ENCODE measurements at regions not wholly inside any gene's neighbourhood (a gene's known extent, or its start where the extent isn't known, plus 50 kb on each side); places are given as distances from the start of the nearest gene placed in this dataset.

DNA sequence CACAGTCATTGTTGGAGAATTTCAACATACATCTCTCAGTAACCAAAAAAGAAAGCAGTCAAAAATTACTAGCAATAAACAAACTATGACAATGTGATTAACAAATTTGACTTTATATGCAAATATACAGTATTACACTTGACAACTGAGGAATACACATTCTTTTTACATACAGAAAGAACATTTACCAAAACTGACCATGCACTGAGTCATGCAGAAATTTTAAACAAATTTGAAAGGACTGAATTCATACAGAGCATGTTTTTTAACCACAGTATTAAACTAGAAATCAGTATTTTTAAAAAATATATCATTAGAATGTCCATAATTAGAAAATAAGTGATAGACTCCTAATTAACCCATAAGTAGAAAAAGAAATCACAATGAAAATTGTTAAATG is 420.1 kb downstream of the TBC1D4 start:
- no peak for TF ChIP-seq TAF1 (IDR thresholded peaks at IDR 0.05; ENCODE audit: low read depth)
- TF ChIP-seq TCF12 (IDR thresholded peaks at IDR 0.05; ENCODE audit: low read depth), result no peak
- no peak for TF ChIP-seq REST (IDR thresholded peaks at IDR 0.05; ENCODE audit: low read depth)
- TF ChIP-seq RAD21 (IDR thresholded peaks at IDR 0.05; ENCODE audit: low read depth), result no peak
- TF ChIP-seq EP300 (IDR thresholded peaks at IDR 0.05; ENCODE audit: borderline replicate concordance), result no peak
- no peak for TF ChIP-seq ZBTB7A (IDR thresholded peaks at IDR 0.05; ENCODE audit: low read depth)
- no peak for TF ChIP-seq EGR1 (IDR thresholded peaks at IDR 0.05)
- TF ChIP-seq NFIC (IDR thresholded peaks at IDR 0.05), result no peak
- TF ChIP-seq MAX (IDR thresholded peaks at IDR 0.05), result no peak
- no peak for TF ChIP-seq CREB1 (IDR thresholded peaks at IDR 0.05; ENCODE audit: low read depth)
- no peak for TF ChIP-seq CEBPB (IDR thresholded peaks at IDR 0.05)
- no peak for TF ChIP-seq TEAD4 (IDR thresholded peaks at IDR 0.05)
- TF ChIP-seq YY1 (IDR thresholded peaks at IDR 0.05; ENCODE audit: low read depth), result no peak
- TF ChIP-seq, protein P1, sequence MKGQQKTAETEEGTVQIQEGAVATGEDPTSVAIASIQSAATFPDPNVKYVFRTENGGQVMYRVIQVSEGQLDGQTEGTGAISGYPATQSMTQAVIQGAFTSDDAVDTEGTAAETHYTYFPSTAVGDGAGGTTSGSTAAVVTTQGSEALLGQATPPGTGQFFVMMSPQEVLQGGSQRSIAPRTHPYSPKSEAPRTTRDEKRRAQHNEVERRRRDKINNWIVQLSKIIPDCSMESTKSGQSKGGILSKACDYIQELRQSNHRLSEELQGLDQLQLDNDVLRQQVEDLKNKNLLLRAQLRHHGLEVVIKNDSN (IDR thresholded peaks at IDR 0.05), result no peak
- TF ChIP-seq FOXM1 (IDR thresholded peaks at IDR 0.05; ENCODE audit: borderline replicate concordance, low read depth), result no peak

- TF ChIP-seq YY1 (IDR thresholded peaks at IDR 0.05; ENCODE audit: low read depth), result no peak
Observed at GRCh38 chr13:75055296-75055695, 426.7 kb downstream of the TBC1D4 start.

GRCh38 chr13:75052616-75053015 is 429.4 kb downstream of the TBC1D4 start:
- TF ChIP-seq MAX (IDR thresholded peaks at IDR 0.05), result no peak
- TF ChIP-seq, protein P1 (IDR thresholded peaks at IDR 0.05), result no peak
- no peak for TF ChIP-seq EGR1 (IDR thresholded peaks at IDR 0.05)
- no peak for TF ChIP-seq ZBTB7A (IDR thresholded peaks at IDR 0.05; ENCODE audit: low read depth)
- no peak for TF ChIP-seq TEAD4 (IDR thresholded peaks at IDR 0.05)
- TF ChIP-seq TCF12 (IDR thresholded peaks at IDR 0.05; ENCODE audit: low read depth), result no peak
- TF ChIP-seq RAD21 (IDR thresholded peaks at IDR 0.05; ENCODE audit: low read depth), result no peak
- no peak for TF ChIP-seq CEBPB (IDR thresholded peaks at IDR 0.05)
- TF ChIP-seq YY1 (IDR thresholded peaks at IDR 0.05; ENCODE audit: low read depth), result no peak
- TF ChIP-seq NFIC (IDR thresholded peaks at IDR 0.05), result no peak
- TF ChIP-seq CREB1 (IDR thresholded peaks at IDR 0.05; ENCODE audit: low read depth), result no peak
- TF ChIP-seq EP300 (IDR thresholded peaks at IDR 0.05; ENCODE audit: borderline replicate concordance), result no peak

- TF ChIP-seq MAX (IDR thresholded peaks at IDR 0.05), result no peak
- TF ChIP-seq REST (IDR thresholded peaks at IDR 0.05; ENCODE audit: low read depth), result no peak
- TF ChIP-seq, protein P1 (IDR thresholded peaks at IDR 0.05), result no peak
- TF ChIP-seq TAF1 (IDR thresholded peaks at IDR 0.05; ENCODE audit: low read depth), result no peak
- TF ChIP-seq TCF12 (IDR thresholded peaks at IDR 0.05; ENCODE audit: low read depth), result no peak
- TF ChIP-seq FOXM1 (IDR thresholded peaks at IDR 0.05; ENCODE audit: borderline replicate concordance, low read depth), result no peak
- TF ChIP-seq CREB1 (IDR thresholded peaks at IDR 0.05; ENCODE audit: low read depth), result no peak
- TF ChIP-seq YY1 (IDR thresholded peaks at IDR 0.05; ENCODE audit: low read depth), result no peak
- TF ChIP-seq NFIC (IDR thresholded peaks at IDR 0.05), result no peak
- TF ChIP-seq CEBPB (IDR thresholded peaks at IDR 0.05), result no peak
- TF ChIP-seq ZBTB7A (IDR thresholded peaks at IDR 0.05; ENCODE audit: low read depth), result no peak
- TF ChIP-seq TEAD4 (IDR thresholded peaks at IDR 0.05), result no peak
- no peak for TF ChIP-seq RAD21 (IDR thresholded peaks at IDR 0.05; ENCODE audit: low read depth)
Observed at GRCh38 chr13:75050419-75051046, 431.4 kb downstream of the TBC1D4 start.

DNA sequence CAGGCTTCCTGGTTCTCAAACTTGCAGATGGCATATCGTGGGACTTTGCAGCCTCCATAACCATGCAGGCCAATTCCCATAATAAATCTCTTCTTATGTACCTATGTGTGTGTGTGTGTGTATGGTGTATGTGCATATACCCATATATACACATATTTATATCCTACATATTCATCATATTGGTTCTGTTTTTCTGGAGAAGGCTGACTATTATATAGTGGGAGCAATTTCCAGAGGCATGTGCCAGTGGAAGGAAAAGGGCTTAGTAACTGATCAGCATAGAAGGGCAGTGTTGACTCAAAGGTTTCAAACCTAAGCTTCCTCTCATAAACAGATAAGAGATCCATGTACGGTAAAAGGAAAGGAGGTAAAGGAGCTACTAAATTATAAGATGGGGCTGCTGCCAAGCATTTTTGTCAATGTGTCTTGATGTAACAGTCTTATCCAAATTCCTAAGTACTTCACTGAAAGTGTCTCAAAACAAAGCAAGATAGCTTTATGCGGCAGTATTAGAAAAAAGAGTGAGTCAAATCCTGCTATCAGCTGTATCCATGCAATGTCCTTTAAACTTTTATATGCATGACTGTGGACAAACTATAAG is 432.1 kb downstream of the TBC1D4 start:
- no peak for TF ChIP-seq NFIC (IDR thresholded peaks at IDR 0.05)
- TF ChIP-seq, protein P1 (IDR thresholded peaks at IDR 0.05), result no peak
- no peak for TF ChIP-seq CEBPB (IDR thresholded peaks at IDR 0.05)
- no peak for TF ChIP-seq MAX (IDR thresholded peaks at IDR 0.05)
- TF ChIP-seq REST (IDR thresholded peaks at IDR 0.05; ENCODE audit: low read depth), result no peak

Data from Ishikawa (cell line).